NCI-H2107 treated with DMSO at 0.1 percent for 48 hours (cell line): ENCODE measurements at regions not wholly inside any gene's neighbourhood (a gene's known extent, or its start where the extent isn't known, plus 50 kb on each side); places are given as distances from the start of the nearest gene placed in this dataset.
A peak's percentile ranks its signal among the peaks of the same experiment; 100 is the strongest.

Experiments
- DNase-seq: peaks from one replicate; lab custom pipeline; 2025; ENCODE audit not compliant: unreplicated experiment; lab: John Stamatoyannopoulos, UW

DNA sequence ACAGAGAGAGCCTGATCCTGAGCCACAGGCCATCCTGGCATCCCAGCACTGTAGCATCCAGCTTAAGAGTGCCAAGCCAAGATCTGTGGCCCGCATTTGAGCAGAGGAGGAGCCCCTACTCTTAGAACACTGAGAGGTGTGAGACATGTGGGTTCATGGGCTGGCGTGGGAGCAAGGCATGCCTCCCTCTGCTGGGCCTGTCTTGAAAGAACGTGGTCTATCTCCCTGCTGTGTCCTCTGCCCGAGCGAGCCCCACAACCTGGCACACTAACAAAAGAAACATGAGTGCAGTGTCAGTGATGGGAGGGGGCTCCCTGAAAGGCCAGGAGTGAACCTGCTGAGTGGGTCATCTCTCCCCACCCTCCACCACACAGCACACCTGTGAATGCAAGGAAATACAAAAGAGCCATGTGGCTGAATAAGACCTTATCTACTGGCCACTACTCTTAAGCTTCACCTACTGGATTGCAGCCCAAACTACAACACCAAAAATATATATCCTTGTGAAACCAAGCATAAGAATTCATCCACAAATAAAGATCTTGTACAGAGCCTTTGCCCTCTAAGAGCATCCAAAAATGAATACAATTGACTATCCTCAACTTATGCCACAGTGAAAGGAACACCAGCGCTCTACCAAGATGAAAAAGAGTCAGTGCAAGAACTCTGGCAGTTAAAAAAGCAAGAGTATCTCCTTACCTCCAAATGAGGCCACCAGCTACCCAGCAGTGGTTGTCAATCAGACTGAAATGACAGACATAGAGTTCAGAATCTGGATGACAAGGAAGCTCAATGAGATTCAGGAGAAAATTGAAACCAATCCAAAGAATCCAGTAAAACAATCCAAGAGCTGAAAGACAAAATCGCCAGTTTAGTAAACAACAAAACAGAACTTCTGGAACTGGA lies 259.4 kb upstream of the DAB1 start:
- no peak for DNase-seq

DNA sequence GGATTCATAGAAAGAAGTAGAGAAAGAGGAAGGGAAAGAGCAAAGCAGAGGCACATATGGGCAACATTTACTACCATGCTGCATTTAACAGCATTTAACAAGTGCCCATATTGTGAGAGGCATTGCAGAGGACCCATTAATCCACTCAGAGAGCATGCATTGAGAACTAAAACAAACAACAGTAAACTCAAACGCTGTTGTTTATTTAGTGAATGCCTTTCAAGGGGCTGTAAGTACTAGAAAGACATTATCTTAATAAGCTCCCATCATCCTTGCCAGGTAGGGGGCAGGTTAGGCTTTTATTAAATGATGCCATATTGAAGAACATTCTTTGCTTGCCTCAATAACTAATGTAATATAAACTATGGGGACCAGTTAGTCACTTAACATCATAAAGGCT lies 254.3 kb upstream of the DAB1 start:
- DNase-seq = peak; percentile 61

DNA sequence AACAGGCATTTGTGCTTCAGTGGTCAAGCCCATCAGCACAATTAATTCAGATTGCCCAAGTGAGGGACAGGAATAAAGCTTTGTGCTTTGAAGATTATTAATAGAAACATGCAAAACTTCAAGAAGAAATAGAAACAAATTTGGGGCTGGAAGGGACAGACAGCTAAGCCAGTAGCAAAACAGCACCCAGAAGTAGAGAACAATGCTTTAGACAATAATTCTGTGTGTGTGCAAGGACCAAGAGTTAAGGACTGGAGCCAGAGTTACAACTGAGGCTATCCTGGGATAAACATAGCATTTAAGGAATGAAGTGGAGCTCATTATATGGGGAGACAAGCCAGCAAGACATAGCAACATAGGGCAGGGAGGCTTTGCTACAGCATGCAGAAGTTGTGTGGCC lies 251.9 kb upstream of the DAB1 start:
- DNase-seq = no peak

DNA sequence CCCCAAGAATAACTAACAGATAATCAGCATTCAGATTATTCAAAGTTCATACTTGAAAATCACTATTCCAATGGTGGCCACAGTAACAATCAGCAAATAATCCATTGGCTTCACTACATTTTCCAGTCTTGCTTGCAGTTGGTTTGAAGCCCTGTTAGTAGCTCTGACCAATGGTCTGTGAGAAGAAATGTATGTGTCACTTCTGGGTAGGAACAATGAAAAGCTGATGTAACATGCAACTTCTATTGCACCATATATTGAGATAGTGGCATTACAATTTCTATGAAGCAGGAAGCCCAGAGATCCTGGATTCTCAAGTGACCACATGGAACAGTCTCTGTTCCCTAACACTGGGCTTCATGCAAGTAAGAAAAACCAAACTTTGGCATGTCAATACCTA lies 250.9 kb upstream of the DAB1 start:
- DNase-seq = no peak

DNA sequence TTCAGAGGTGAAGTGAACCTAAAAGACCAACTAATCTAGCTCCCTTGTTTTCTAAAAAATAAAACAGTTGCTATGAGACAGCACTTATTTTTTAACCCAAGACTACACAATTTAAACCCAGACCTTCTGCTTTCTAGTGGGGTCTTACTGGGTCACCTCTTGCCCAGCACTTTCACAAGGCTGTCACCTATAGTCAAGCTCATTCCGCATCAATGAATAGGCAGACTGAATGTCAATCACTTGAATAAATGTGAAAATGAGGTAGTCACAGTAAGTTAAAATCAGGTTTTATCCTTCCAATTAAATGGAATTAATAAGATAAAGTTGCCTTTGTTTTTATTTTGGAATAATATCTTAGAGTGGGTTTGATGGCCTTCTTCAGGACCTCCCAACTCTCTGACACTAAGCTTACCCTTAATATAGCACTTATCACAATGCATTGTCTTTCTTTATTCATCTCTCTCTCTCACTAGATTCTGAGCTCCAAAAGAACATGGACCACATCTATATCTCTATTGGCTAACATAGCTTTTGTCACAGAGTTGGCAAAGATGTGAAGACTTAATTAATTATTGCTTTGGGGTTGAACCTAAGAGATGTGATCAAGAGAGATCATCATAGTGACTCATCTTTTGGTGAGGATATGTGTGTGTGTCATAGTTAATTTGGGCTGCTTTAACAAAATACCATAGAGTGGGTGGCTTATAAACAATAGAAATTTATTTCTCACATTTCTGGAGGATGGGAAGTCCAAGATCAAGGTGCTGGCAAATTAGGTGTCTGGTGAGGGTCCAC lies 248.7 kb upstream of the DAB1 start:
- no peak for DNase-seq

DNA sequence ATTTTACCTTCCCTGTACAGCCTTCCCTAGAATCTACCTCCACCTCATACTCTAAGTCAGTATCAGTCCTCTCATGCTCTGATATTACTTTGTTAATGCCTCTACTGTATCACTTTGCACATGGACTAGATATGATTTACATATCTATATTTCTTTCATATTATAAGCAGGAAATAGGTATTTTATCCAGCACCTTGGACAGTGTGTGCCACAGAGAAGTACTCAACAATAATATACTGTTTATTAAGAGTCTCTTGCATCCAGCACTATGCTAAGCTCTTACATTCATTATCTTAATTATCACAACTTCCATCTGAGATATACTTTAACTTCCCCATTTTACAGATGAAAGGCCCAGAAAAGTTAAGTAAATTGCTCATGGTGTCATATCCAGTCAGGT lies 247.9 kb upstream of the DAB1 start:
- DNase-seq = no peak

DNA sequence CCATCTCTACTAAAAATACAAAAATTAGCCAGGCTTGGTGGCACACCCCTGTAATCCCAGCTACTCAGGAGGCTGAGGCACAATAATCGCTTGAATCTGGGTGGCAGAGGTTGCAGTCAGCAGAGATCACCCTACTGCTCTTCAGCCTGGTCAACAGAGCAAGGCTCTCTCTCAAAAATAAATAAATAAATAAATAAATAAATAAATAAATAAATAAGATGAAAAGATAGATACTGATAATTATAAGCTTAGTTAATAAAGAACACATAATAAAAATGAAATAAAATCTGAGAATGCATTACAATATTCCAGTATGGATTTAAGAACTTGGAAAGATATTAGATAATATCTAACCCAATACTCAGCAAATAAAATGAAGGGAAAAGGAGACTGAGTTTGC lies 235.9 kb upstream of the DAB1 start:
- DNase-seq = no peak

DNA sequence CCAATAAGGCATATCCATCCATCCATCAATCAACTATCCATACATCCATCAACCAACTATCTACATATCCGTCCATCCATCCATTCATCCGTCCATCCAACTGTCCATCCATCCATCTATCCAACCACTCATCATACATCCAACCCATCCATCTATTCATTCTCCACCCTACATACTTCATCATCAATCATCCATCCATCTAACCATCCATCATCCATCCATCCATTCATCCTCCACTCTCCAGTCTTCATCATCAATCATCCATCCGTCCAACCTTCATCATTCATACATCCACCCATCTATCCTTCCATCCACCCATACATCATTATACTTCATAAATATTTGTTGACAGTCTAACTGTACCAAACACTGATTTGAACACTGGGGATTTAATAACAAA lies 231.3 kb upstream of the DAB1 start:
- no peak for DNase-seq

DNA sequence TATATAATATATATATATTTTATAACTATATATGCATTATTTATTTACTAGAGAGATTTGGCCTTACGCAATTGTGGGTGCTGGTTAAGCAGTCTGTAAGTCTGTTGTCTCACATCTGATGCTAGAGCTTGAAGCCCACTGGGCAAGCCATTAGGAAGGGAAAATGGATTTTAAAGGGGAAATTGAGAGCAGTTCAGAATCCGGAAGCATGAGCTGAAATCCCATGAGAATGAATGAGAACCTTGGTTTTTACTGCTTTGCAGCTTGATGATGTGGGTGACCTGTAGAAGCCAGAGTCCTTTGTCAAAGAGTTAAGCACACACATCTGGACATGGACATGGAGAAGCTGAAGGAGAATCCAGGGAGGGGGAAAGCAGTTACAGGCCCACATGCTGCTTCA lies 220.8 kb upstream of the DAB1 start:
- no peak for DNase-seq

DNA sequence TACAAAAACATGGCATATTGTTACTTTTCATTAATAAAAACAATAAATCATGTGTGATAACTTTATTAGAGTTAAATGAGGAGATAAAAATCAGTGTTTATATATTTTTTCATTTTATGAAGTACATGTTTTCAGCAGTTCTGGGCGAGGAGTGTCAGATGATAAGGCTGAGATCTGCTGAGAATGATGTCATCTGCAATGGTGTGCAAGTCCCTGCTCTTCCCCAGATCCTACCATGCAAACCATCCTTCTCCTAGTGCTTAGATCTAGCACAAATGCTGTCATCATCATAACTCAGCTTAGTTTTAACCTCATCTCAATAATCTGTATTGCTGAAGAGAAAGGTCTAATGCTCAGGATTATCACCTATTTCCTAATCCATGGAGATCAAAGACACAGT lies 214.4 kb upstream of the DAB1 start:
- no peak for DNase-seq

DNA sequence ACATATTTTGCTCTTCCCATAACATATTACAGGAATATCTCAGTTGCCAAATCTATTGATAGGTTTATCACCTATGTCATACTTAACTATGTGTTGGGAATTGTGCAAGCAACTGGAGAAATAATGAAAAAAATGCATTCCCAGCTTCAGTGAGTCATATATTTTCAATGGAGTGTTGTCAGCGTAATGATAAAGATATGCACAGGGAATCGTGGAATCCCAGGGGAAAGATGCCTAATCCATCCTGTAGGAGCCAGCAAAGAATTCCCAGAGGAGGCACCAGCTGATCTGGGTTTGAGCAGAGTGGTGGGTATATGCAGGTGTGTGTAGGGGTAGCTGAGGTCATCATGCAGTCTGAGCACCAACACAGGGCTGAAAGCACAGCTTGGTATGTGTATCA lies 213.3 kb upstream of the DAB1 start:
- peak; percentile 56 for DNase-seq

DNA sequence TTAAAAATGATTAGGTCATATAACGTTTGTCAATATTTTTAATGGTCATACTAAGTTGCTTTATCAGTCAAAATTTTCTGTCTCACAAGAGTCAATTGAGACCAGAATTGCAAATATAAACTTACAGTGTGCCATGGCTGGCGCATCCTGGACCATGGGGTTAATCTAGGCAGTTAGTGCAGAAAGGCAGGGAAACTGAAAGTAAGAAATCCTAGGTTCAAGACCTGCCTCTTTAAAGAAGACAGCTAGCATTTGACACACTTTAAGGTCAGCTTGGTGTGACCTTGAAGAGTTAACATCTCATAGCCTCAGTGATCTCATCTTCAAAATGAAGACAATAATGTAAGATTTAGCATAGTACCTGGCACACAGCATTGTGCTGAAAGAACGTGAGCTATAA lies 210.0 kb upstream of the DAB1 start:
- no peak for DNase-seq

DNA sequence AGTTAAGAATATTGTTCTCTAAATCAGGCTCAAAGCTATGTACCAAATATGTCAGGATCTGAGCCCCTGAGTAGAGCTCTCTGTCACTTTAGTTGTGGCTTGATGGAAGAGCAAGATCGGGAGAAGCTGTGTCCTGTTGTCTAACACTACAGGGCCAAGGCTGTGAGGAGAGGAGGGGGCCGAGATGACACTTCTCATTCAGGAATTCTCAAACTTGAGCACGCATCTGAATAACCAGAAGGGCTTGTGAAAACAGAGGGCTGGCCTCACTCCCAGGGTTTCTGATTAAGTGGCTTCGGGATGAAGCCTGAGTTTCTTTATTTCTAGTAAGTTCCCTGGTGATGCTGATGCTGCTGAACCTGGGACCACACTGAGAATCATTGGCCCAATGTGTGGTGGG lies 209.2 kb upstream of the DAB1 start:
- DNase-seq = no peak

DNA sequence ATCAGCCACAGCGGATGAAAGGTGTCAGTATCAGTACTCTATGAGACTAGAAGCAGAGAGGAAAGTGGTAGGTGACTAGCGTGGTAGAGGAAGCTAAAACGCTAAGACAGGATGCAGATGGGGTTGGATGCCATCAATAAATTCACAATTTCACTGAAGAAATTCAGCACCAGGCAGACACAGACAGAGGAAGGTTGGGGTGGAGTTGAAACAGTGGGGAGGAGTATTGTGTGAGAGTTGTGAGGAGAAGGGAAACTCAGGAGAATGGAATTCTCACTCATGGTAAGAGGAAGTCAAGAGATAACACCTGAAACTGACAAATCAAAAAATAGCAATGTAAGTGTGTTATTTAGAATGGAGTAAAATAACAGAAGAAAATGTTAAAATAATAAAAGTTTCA lies 208.5 kb upstream of the DAB1 start:
- DNase-seq = no peak

DNA sequence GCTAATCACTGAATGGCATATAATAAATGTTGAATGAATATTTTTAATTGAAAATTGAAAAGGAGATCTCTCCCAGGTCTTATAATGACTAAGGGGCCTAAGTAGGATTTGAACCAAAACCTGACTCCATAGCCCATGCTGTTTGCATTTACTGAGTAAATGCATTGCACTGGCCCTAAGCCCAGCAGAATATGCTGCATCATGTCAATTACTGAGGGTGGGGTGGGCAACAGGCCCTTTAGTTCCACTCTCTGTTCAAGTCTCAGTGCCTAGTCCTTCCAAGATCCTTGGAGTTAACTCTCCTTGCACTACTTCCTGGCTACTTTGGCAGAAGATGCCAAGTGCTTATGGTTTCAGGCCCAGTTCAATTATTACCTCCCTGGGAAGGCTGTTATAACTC lies 203.8 kb upstream of the DAB1 start:
- DNase-seq = no peak

DNA sequence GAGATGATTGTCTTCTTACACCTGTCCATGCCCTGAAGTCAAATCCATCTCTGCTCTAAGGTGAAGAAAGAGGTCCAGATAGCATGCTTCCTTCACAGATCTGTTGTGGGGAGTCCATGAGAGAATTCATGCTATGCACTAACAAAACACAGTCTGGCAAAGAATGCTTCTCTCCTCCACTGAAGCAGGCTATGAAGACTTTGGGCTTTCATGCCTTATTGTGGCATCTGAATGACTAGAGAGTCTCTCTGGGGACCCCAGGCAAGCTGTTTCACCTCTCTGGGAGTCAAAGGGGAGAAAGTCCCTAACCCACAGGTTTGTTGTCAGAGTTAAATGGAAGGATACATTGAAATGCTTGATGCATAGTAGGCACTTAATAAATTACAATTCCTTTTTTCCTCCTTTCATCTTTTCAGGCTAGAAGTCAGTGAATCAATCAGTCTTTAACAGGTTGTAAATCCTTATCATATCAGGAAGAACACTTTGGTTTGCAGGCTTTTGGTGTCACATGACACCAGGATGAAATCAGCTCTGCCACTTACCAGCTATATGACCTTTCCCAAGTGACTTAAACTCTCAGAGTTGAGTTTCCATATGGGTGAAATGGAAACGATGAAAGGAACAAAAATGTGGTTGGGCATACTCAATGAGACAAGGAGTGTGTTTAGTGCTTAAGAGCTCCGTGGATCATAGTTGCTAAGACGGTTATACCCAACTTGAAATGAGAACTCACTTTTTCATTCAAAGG lies 200.1 kb upstream of the DAB1 start:
- DNase-seq = peak; percentile 48

DNA sequence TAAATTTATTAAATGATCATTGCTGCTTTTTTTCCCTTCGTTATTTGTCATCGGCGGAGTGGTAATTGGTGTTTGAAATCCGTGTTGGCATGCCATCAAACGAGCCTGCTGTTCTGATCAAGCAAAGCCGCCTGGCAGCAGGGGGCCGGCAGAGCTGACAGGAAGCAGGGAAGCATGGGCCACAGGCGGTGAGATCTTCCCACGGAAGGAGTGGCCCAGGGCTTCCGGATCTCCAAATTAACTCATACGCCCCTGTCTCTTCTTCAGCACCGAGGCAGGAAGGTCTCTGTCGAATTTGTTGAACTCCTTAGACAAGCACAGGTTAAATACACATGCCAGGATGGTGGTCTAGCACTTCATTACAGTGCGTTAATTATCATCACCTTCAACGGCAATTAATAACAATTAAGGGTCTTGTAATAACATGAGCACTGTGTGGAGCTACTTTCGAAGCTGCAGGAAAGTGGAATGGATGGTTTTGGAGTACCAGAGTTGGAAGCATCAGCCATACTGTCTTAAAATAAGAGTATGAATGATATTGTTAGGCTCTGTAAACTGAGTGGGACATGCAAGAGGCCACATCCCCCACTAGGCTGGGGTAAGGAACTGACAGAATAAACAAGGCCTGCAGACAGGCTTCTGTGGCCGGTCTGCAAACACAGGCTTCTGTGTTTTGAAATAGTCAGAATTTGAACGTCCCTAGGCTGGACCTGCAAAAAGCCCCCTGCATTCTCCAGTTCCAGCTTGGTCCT lies 199.4 kb upstream of the DAB1 start:
- no peak for DNase-seq

DNA sequence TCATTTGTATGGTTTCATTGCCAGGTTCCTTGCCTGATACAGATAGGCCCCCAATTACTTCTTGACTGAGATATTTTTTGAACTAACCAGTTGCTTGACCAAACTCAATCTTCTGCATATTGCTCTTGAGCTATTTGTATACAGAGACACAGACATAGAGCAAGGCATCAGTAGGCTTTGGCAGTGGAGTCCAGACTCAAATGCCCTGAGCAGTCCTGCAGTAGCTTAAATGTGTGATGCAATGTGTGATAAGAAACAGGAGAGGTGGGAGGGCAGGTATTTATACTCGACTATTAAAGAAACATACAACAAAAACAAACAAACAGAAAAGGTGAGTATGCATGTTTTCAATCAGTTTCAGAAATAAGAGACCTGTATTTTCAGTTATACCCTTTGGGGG lies 197.9 kb upstream of the DAB1 start:
- DNase-seq = no peak

DNA sequence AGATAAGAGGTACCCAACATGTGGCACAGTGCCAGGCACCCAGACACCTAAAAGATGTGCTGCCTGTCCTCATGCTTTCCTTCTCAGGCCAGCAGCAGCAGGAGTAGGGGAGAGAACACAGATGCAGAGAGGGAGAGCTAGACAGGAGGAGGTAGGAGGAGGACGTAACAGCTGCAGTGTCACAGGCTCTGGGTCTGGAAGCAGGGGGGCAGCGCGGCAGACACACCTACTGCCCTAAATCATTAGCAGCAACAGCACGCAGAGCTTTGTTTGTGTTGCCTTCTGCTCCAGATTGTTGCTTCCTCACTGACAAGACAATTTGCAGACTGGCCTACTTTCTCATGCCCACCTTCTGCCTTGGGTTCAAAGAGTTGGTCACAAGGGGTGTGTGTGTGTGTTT lies 196.7 kb upstream of the DAB1 start:
- no peak for DNase-seq

DNA sequence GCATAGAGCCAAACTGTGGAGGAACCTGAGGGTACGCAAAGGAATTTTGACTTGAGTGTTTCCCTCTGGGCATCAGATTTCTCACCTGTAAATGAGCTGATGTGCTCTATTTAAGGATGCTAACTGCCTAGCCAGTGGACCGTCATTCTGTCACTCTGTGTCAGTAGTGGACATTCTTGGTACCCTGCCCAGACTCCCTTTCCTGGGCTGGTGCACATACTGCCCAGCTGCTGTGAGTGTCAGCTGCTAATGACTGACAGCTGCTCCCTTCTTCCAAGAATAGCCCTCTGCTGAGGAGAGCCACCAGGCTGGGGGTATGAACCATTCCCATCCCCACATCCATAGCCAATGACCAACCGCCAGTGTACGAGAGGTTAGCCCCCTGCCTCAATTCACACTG lies 193.1 kb upstream of the DAB1 start:
- no peak for DNase-seq

DNA sequence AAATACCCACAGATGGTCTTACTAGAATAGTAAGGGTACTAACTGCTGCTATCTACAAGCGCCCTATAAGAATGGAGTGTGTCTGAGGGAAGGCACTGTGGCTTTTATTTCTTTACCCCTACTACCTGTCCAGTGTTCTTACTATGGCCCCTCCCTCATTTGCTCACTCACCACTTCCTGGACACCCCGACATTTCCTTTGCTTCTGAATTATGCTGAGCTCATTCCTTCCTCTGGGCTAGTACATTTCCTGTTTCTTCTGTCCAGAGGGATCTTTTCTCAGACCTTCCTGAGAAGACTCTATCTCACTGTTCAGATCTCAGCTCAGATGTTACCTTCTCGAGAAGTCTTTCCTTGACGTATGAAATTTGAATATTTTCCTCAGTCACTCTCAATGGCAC lies 192.1 kb upstream of the DAB1 start:
- no peak for DNase-seq
